ENCODE measurements at regions not wholly inside any gene's neighbourhood (a gene's known extent, or its start where the extent isn't known, plus 50 kb on each side); places are given as distances from the start of the nearest gene placed in this dataset.

DNA sequence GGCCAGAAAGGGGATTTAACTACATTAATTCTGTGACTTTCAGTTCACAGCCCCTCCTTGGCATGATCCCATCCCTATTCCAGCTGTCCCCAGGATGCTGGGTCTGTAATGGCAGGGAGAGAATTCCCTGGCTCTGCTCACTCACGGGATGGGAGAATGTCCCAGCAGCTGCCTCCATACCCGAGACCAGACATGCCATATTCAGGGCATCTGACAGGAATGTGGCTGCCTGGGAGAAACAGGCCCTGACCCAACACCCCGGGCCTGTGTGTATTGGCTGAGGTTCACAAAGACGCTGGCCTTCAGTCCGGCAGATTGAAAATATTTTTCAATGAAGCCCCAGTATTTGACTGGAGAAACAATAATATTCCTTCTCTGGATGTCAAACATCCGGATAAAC is 83.6 kb upstream of the SMAD3 start:
- TF ChIP-seq CTCF (conservative IDR thresholded peaks at IDR 0.05; ENCODE audit: low read depth, low read length) (no peak), FOS (IDR thresholded peaks at IDR 0.05; ENCODE audit: low read depth, low read length) (no peak), MAZ (IDR thresholded peaks at IDR 0.05; ENCODE audit: borderline replicate concordance, low read depth, low read length) (no peak), USF2 (IDR thresholded peaks at IDR 0.05; ENCODE audit: low read depth, low read length) (no peak), MXI1 (IDR thresholded peaks at IDR 0.05; ENCODE audit: borderline replicate concordance, low read depth, low read length) (no peak), CEBPB (IDR thresholded peaks at IDR 0.05; ENCODE audit: low read depth, low read length) (no peak), POLR2A (IDR thresholded peaks at IDR 0.05; ENCODE audit: low read depth, low read length) (no peak), RCOR1 (IDR thresholded peaks at IDR 0.05; ENCODE audit: insufficient replicate concordance, low read length) (no peak), BHLHE40 (IDR thresholded peaks at IDR 0.05; ENCODE audit: low read depth, low read length) (no peak), NFE2L2 (IDR thresholded peaks at IDR 0.05; ENCODE audit: low read depth, low read length) (no peak), RFX5 (IDR thresholded peaks at IDR 0.05; ENCODE audit: low read depth, low read length) (no peak), CHD1 (IDR thresholded peaks at IDR 0.05; ENCODE audit: low read depth, low read length) (no peak)
